GM19467 (cell line): ENCODE measurements at regions not wholly inside any gene's neighbourhood (a gene's known extent, or its start where the extent isn't known, plus 50 kb on each side); places are given as distances from the start of the nearest gene placed in this dataset.

Experiments
- ATAC-seq: cut with Tn5 transposase; IDR thresholded peaks from one replicate; pipeline ENCODE4 v1.9.1; 2021; ENCODE audit warnings: mild to moderate bottlenecking, moderate library complexity; ENCODE audit not compliant: unreplicated experiment

DNA sequence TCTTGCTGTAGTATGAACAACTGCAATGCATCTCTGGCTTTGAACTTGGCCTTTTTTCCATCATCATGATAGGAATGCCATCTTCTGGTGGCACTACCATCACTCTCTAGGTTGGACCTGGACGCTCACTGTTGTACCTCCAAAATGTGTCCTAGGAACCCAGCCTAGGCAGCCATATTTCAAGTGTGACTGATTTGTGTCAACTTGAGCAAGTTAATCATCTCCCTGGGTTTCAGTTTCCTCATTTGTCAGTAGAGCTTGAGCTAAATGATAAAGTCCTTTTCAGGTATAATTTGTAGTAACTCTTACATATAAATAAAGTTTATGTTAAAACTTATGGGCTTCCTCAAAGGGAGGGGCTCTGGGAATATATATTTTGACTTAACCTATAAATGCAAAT lies 241.7 kb upstream of the CEP162 start:
- ATAC-seq, result no peak

DNA sequence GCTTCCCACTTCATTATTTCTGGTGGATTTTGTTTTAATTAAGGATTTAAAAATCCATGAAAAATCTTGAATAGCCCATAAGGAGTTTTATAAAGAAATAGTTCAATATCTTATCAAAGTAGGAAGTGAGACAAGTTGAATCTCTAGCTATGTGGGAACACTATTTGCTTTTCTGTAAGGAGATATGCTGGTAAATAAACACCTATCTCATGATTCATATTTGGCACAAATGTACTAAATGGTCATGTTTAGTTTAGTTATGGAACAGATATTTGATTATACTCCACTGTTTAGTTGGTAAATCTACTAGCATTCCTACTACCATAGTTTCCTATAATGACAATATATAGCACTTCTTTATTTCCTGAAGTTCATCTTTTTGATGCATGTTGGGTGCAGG lies 239.9 kb upstream of the CEP162 start:
- ATAC-seq, result no peak

DNA sequence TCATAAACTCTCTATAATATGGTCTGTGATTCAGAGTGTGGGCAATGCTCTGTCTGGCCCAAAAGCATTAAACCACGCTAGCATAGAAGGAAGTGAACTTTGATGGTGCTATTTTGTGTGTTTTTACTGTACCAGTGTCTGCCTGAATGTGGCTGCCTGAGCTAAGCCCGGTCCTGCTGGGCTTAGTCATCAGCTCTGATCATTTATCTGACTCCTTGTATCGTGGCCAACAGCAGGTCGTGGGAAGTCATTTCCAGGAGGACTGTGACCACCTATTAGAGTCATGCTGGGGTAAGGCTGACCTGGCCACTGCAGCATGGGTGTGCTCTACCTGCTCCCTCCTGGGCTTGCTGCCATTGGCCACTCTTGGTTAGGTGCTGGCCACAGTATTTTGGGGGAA lies 239.1 kb upstream of the CEP162 start:
- ATAC-seq, result no peak

DNA sequence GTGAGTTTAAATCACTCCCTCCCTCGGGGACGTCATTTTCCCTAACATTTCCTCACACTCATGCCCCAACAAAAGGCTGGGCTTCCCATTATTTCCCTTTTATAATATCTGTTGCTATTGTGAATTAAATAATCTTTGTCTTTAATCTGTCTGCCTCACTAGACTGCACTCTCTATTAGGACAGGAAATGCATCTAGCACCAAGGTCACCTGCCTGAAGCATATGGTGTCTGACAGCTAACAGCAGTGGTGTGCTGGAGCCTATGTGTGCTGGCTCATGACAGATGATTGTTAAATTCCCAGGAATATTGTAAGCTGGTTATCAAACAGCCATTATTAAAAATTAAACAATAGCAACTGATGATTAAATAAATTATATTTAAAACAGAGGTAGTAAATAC lies 237.0 kb upstream of the CEP162 start:
- ATAC-seq, result no peak

DNA sequence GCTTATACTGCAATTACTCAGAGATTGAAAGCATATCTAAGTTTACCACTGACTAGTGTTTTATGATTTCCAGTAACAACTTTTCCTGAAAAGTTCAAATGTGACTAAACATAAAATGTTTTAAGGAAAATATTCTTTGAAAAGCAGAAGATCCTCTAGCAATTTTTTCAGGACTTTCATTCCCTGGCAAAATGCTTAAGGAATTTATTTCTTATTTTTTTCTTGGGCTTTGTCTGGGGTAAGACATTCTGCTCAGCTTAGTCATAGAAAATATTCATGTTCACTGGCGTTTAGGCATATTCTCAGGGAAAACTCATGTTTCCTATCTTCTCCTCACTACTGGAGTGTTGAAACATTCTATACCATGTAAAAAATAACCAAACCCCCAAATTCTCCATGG lies 235.3 kb upstream of the CEP162 start:
- ATAC-seq, result no peak

DNA sequence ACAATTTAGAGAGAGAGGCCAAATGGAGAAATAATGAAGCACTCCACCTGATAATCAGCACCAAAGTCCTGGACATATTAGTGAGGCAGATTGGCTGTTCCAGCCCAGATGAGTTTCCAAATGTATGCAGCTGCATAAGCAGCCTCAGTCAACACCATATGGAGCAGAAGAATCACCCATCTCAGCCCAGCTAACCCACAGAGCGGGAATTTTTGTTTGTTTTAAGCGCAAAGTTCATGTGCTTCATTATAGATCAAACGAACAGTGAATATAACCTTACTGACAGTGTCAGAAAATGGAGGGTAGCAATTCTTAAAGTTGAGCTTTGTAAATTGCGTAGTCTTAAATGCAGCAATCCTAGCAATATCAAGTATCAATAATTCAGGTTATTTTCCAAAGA lies 234.0 kb upstream of the CEP162 start:
- ATAC-seq, result no peak

DNA sequence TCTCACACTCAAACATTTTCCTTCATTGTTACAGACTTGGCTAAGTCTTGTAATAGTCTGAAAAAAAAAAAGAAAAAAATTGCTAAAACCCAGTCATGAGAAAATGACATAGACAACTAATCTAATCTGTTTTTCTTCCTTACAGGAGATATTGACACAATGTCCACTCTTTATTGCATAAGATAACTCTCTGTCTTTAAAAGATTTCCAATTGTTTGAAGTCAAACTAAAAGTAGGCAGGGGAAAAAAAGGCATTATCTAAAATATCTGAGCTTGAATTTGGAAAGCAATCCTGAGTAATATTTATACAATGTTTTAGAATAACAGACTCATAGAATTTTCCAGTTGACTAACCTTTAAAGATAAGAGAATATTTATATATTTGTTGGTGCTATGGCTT lies 233.0 kb upstream of the CEP162 start:
- no peak for ATAC-seq

DNA sequence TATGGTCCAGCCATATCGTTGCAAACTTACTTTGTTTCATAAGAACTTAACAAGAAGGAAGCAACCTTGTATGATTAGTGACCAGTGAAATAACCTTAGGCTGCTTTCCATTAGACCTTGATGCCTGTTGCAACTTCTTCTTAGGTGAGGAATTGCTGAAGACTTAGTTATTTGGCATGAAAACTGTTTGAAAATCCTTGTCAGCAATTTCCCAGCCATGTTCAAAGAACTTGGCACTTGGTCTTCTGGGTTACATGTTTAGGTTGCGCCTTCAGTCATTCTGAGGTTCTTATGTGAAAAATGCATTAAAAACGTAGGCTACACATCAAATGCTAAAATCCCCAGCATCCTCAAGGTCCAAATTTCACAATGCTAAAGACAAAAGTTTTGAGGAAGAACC lies 232.0 kb upstream of the CEP162 start:
- ATAC-seq, result no peak

DNA sequence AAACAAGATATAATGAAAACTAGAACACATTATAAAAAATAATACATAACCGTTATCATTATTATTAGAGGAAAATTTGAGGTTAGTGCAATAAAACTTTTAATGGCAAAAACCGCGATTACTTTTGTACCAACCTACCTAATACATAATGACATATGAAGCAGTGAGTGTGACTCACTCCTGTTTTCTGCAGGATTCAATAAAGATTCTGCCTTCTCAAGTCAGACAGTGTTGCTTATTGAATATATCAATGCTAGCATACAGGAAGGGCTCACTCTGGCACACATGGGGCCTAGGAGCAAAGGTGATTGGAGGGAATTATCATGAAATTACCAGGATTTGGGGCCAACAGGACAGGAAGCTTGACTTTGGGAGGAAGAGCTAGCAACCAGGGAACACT lies 230.8 kb upstream of the CEP162 start:
- ATAC-seq, result no peak

DNA sequence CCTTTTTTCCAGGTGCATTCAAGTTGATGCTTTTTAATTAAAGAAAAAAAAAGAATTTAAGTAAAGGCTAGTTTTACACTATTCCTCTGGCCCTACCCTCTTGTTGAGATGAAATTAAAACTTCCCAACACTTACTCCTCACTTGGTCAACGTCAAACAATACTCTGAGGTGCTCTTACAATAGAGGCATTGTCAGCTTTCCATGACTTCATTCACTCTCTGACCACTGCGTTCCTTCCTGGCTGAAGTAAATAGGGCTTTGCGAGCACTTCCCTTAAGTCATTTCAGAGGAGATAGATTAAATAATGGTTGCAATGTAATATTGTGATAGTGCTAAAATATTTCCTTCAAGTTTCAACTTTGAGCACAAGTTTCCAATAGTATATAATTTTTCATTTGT lies 229.8 kb upstream of the CEP162 start:
- ATAC-seq, result no peak

DNA sequence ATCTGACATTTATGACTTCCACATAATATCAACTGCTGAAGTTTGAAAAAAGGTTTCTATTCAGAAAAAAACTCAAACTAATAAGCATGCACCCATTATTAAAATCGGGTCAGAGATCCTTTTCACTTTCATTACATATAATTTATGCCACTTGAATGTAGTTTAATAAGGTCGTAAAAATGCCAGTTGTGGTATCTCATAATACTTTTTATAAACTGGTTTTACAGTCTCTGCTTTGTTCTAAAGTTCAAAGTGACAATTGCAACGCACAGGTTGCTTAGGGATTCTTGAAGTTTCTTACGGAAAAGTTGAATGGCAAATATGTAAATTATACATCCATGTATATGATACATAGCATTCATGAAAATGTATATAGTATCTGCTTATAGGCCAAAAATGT lies 229.4 kb upstream of the CEP162 start:
- ATAC-seq, result no peak

DNA sequence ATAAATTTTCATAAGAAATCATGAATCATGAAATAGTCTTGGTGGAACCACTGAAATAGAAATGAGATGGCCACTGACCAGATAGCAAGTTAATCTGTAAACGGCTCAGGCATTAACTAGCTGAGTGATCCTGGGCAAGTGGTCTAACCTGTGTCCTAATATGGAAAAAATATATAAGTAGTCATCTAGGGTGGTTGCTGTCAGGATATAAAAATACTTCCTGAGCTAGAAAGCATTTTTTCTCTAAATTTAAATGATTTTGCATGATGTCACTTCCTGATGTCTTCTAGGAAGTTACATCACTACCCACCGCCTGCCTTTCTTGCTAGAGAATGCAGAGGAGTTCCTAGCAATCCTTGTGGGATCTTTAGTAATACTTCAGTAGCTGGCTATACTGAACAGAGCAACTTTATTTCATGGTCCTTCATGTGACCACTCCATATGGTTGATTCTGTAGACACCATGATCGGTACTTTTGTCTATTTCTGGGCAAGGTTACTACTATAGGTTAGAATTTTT lies 228.1 kb upstream of the CEP162 start:
- no peak for ATAC-seq

DNA sequence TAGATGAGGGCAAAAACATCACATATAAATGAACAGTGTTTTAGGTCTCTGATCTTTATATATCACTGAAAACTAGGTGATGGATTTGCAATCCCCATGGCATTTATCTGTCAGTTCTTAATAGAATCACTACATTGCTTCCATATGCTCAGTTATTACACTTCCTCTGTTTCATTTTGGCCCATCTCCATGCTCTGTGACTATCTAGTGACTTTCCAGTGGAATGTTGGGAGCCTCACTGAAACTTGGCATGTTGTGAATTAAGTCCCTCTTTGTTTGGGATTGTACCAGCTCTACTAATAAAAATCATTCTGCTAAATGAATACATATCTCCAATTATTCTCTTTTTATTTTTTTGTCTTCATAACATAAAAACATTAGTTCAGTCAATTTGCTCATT lies 226.1 kb upstream of the CEP162 start:
- no peak for ATAC-seq

DNA sequence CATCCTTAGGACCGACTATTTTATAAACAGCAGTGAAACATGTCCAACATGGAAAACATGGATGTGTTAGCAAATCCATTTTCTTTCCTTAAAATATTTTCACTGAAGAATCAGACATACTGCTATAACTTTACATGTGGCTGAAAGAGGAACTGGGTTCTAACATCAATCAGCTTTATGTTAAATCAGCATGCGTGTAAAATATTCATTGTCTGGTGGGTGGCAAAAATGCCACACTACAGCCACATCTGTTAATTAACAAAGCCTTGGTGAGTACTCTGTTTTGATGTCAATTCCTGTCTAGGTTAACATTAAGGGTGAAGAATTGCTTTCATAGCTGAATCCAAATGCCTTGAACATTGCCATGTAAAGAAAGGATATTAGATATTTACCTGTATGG lies 222.6 kb upstream of the CEP162 start:
- ATAC-seq, result no peak

DNA sequence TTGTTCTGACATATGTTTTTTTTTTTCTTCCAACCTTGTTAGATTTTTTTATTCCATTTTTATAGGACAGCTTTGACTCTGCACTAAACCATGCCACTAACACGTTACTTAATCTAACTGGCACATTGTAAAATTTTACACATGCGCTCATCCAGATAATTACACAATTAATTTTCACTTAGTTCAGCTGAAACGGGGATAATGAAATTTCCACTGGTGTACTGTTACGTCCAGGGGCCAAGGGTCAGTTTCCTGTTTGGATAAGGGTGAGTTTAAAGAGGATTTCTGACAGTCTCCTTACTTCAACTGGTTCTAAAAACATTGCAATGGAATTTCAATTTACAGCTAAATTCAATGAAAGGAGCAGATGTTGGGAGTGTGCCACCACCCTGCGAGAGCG lies 221.8 kb upstream of the CEP162 start:
- ATAC-seq, result no peak

DNA sequence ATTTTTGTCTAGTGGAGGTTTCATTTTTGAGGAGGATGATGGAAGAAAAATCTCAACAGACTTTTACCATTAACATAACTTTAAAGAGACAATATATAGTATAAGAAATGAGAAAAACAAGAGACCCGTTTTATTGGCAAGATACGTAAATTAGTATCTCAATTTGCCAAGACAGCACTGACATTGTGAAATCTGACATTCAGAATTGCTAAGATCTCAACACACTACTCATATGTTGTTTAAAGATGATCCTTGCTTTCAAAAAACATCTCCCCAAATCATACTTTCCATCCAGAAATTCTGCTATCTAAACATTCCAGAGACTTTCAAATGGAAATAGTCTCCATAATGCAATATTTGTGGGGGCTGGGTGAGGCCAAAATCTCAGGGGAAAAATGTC lies 220.9 kb upstream of the CEP162 start:
- no peak for ATAC-seq

DNA sequence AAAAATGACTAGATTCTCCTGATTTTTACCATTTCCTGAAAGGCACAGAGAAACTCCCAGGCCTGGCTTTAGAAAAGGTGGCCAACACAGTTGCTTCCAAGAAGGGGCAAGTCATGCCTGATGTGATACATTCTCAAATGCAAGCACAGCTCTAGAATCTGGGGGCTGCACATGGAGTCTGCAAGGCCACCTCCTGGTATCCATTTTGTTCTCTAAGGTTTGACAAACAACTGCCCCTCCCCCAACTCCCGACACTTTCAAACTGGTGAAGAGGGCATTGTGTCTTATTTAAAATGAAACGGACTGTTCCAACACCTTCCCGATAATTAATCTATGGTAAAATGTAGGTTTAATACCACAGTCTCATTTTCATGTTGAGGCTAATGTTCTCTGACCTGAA lies 220.2 kb upstream of the CEP162 start:
- ATAC-seq, result no peak

DNA sequence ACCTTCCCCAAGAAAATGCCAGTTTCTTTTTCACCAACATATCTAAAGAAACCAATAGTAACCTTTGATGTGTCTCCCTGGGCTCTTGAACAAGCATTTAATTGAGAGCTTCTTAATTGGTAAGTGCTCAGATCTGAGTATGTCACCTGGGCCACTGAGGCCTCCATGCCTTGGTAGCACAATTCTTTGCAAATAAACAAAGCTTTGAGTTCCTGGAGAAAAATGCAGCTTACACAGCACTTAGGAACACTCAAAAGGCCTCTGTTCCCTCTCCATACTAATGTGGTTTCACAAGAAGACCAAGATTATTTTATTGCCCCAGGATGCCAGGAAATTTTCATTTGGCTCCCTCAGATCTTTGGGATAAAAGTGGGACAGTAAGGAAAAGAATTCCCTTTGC lies 217.6 kb upstream of the CEP162 start:
- ATAC-seq, result no peak

DNA sequence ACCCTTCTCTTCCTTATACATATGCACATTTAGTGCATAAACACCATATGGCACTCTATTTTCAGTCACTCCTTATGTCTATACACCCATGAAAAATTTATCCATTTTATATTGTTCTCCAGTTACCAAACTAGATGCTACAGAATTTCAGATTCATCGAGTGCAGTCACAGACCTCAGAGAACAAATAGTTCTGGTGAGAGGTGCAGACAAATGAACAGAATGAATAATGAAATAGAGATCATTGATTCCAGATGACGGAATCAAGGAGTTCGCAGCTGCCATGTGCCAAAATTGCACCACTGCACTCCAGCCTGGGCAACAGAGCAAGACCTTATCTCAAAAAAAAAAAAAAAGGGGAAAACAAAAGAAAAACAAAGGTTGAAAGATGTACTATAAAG lies 214.8 kb upstream of the CEP162 start:
- ATAC-seq, result no peak

DNA sequence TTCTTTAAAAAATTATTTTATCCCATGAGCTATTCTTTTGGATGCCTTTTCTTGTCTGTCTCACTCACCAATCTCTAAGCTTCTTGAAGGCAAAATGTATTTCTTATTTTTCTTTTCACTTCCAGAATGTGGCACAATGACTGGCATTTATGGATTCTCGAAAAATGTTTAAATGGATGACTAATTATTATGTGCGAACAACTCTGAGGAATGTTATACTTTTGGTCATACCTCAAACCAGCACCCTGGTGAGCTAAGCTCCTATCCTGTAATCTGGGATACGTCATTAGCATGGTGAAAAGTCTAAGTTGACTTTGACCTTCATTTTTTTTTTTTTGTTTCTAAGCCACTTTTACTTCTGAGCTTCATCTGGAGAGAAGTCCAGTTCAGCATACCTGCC lies 214.0 kb upstream of the CEP162 start:
- no peak for ATAC-seq

DNA sequence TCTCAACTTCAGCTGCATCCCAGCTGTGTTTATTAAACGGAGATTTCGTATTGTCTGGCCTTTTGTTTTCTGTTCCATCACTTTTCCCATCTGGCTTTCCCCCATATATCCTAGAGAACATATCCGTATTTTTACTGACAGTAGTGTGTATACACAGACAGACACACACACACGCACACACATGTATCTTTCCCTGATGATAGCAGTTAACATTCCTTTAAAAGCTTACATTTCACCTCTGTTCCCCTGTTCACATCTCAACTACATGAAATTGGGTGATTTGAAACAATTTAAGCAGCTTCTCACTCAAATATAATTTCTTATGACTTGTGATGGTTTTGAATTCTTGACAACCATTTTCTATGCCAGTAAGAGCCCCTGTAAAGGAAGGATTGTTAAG lies 207.1 kb upstream of the CEP162 start:
- no peak for ATAC-seq

DNA sequence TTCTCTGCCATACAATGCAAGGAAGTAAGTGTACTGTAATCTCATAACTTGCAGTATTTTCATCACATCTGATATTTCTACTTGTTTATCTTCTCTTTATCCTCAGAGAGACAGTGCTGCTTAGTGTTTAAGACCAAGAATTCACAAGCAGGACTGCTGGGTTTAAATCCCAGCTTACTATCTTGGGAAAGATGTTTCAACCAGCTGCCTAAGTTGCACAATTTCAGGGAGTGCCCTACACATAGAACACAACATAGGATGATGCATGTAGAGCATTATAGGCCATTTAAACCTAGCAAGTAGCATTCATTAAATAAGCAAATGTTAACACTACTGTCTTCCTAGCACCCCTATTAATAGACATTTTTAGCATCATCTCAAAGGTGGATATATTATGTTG lies 205.2 kb upstream of the CEP162 start:
- no peak for ATAC-seq

DNA sequence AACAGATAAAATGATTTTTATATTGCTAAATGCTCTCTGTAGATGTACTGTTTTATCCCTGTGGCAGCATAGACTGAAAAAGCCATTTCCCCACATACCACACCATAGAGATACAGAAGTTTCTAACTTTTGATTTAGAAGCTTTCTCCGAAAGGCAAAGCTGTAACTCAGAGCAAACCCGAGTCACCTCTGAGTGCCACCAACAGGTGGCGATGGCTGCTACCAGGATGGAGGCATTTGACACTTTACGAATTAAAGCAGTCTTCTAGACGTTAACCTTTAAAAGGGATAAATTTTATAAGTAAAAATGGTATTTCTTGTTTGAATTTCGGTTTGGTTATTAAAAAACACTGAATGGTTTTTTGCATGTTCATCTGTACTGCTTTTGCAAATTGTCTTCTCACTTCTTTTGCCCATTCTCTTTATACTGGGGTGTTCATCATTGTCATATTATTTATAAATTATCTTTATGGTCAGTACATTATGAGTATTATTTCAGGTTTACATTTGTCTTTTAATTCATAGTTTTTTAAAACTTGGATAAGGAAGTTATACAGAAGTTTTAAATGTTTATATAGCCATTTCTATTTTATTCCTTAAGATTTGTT lies 201.0 kb upstream of the CEP162 start:
- peak; percentile 76 for ATAC-seq
